ENCODE measurements at regions not wholly inside any gene's neighbourhood (a gene's known extent, or its start where the extent isn't known, plus 50 kb on each side); places are given as distances from the start of the nearest gene placed in this dataset.
A peak's percentile ranks its signal among the peaks of the same experiment; 100 is the strongest.
"Not testable (repeated sequence)": the region's sequence is repeated elsewhere in the genome, so short reads cannot be mapped to it uniquely, and the experiment has no call there.

DNA sequence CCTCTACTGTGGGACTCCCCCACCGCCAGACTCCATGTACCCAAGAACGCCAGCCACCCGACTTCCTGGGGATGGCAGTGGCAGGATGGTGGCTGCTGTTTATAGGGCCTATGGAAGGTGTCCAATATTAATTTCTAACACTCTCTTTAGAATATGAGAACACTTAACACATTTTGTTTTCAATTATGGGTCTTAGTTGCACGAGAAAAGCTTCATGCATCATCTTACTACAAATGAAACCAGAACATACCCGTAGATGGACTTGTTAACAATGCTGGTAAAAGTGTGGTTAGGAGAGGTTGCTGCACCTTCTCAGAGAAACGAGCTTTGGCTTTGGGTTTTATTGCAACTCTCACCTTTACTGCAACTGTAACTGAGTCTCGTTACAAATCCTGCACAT is 335.6 kb upstream of the ID2 start:
- Histone ChIP-seq H3K27ac (no peak overlapping the region), H3K4me3 (no peak overlapping the region), H3K36me3 (no peaks in the 10 kb centered on the region), H3K27me3 (no peaks in the 10 kb centered on the region), H3K4me1 (ENCODE audit: low read depth) (no peaks in the 10 kb centered on the region), H3K9me3 (ENCODE audit: low read depth) (no peaks in the 10 kb centered on the region)
- DNase-seq (ENCODE audit: low read depth in 1 of 2, low spot score in 1 of 2), result no peak
- TF ChIP-seq, protein P1, sequence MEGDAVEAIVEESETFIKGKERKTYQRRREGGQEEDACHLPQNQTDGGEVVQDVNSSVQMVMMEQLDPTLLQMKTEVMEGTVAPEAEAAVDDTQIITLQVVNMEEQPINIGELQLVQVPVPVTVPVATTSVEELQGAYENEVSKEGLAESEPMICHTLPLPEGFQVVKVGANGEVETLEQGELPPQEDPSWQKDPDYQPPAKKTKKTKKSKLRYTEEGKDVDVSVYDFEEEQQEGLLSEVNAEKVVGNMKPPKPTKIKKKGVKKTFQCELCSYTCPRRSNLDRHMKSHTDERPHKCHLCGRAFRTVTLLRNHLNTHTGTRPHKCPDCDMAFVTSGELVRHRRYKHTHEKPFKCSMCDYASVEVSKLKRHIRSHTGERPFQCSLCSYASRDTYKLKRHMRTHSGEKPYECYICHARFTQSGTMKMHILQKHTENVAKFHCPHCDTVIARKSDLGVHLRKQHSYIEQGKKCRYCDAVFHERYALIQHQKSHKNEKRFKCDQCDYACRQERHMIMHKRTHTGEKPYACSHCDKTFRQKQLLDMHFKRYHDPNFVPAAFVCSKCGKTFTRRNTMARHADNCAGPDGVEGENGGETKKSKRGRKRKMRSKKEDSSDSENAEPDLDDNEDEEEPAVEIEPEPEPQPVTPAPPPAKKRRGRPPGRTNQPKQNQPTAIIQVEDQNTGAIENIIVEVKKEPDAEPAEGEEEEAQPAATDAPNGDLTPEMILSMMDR (IDR thresholded peaks at IDR 0.05; ENCODE audit: low read depth, low read length), result no peak

DNA sequence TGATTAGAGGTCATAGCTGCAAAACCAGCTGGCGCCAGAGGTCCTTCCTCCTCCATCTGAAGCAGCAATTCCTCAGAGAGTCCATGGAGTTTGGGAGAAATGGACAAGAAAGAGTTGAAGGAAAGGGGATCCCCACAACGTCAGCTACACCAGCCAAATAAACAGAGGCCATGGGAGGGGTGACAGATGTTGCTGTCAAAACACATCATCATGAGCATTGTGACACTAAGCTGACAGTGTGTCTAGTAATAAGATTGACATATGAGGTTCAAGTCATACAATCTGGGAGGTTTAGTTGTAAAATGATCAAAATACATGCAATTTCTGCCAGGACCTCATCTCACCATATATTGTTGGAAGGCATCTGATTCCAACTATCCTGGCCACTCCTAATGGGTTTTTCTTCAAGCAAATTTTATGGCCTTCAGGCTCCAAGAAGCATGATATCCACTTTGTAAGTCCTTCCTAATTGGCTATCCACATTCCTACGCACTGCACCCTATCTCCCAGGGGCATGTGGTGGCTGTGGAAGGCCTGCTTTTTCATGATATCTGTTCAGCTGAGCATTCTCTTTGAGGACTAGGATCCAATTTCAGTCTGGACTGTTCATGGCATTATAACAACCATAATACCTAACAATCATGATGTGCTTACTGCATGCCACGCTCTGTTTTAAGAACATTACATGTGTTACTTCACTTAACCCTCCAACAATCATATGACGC is 335.0 kb upstream of the ID2 start:
- Histone ChIP-seq H3K27ac (no peak overlapping the region), H3K27me3 (no peaks in the 10 kb centered on the region), H3K36me3 (no peaks in the 10 kb centered on the region), H3K9me3 (ENCODE audit: low read depth) (no peaks in the 10 kb centered on the region), H3K4me1 (ENCODE audit: low read depth) (no peaks in the 10 kb centered on the region), H3K4me3 (no peak overlapping the region)
- no peak for DNase-seq (ENCODE audit: low read depth in 1 of 2, low spot score in 1 of 2)
- TF ChIP-seq, protein P1 (IDR thresholded peaks at IDR 0.05; ENCODE audit: low read depth, low read length), result no peak

DNA sequence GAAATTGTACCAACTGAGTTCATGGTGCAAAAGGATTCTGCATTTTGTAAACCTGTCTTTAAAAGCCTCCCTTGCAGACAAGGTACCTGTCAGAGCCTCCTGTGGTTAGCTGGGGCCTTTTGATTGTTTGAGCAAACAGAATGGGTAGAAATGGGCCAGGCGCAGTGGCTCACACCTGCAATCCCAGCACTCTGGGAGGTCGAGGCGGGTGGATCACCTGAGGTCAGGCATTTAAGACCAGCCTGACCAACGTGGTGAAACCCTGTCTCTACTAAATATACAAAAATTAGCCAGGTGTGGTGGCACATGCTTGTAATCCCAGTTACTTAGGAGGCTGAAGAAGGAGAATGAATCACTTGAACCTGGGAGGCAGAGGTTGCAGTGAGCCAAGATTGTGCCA is 332.9 kb upstream of the ID2 start:
- DNase-seq (ENCODE audit: low read depth in 1 of 2, low spot score in 1 of 2); H3K36me3 ChIP-seq; H3K27ac ChIP-seq; H3K4me1 ChIP-seq (ENCODE audit: low read depth); H3K9me3 ChIP-seq (ENCODE audit: low read depth); H3K27me3 ChIP-seq; H3K4me3 ChIP-seq: not testable (repeated sequence)

DNA sequence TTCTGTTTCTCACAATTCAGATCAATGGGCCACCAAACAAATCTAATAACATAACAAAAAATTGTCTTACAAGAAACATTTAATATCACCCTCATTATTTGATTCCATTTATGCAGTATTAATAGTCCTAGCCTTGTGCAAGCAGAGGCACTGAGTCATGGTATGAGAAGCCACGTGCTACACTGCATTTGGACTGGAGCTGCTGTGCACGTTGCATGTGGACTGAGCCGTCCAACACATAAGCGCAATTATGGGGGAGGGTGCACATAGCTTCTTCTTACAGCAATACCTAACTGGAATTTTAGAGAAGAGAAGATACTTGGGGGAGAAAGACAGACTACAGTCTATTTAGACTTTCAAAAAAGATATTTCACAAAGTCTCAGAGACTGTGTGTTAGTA is 329.6 kb upstream of the ID2 start:
- Histone ChIP-seq H3K4me3 (no peak overlapping the region), H3K27me3 (no peaks in the 10 kb centered on the region), H3K36me3 (no peaks in the 10 kb centered on the region), H3K27ac (no peak overlapping the region), H3K9me3 (ENCODE audit: low read depth) (no peaks in the 10 kb centered on the region), H3K4me1 (ENCODE audit: low read depth) (no peaks in the 10 kb centered on the region)
- peak in 1 of 2 donors; percentile 4 for DNase-seq (ENCODE audit: low read depth in 1 of 2, low spot score in 1 of 2)
- TF ChIP-seq, protein P1 (IDR thresholded peaks at IDR 0.05; ENCODE audit: low read depth, low read length), result no peak

DNA sequence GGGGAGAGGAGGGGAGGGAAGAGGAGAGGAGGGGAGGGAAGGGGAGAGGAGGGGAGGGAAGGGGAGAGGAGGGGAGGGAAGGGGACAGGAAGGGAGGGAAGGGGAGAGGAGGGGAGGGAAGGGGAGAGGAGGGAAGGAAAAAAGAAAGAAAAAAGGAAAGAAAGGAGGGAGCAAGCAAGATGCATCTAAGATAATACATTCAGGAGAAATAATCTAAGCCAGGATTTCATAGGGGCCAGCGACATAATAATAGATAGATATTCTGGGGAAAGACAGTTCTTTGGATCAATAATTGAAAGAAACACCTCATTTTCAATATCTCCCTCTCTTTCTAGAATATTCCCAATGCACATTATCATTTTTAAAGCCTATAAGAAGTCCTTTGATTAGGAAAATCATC is 328.9 kb upstream of the ID2 start:
- no peaks in the 10 kb centered on the region for H3K9me3 ChIP-seq (ENCODE audit: low read depth)
- no peak overlapping the region for H3K27ac ChIP-seq
- no peaks in the 10 kb centered on the region for H3K4me1 ChIP-seq (ENCODE audit: low read depth)
- H3K27me3 ChIP-seq, result no peaks in the 10 kb centered on the region
- H3K4me3 ChIP-seq, result no peak overlapping the region
- TF ChIP-seq, protein P1 (IDR thresholded peaks at IDR 0.05; ENCODE audit: low read depth, low read length), result no peak
- DNase-seq (ENCODE audit: low read depth in 1 of 2, low spot score in 1 of 2), result no peak
- no peaks in the 10 kb centered on the region for H3K36me3 ChIP-seq

DNA sequence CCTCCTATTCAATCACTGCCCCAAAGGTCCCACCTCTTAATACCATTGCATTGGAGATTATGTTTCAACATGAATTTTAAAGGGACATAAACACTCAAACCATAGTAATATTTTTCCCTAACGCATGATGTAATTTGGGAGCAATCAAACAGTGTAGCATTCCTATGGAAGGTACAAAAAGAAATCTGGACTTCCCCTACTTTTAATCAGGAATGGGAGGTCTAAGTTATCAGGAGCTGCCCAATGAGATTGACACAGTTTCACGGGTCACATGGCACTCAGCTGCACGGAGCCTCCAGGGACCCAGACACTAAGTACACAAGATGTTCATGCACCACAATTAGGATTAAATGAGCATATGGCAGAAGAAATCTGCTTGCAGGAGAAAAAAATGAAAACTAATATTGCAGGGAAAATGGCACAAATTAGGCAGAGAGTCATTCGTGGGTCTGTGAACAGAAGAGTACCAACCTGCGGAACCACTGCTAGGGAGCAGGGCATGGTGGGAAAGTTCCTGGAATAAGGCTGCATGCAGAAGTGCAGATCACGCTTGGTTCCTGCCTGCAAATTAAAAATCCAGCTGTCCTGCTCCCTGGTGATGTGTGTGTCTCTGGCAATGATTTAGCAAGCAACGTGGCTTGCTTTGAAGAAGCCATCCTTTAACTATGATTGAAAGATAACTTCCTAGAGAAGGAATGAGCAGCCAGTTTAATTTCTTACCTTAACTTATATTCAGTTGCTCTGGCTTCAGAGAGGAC is 326.6 kb upstream of the ID2 start:
- TF ChIP-seq, protein P1 (IDR thresholded peaks at IDR 0.05; ENCODE audit: low read depth, low read length), result no peak
- H3K9me3 ChIP-seq (ENCODE audit: low read depth), result no peaks in the 10 kb centered on the region
- no peak for DNase-seq (ENCODE audit: low read depth in 1 of 2, low spot score in 1 of 2)

More for the DNA sequence above, 326.6 kb upstream of the ID2 start:
- Histone ChIP-seq H3K4me3 (no peak overlapping the region), H3K36me3 (no peaks in the 10 kb centered on the region), H3K4me1 (ENCODE audit: low read depth) (no peaks in the 10 kb centered on the region), H3K27me3 (no peaks in the 10 kb centered on the region), H3K27ac (no peak overlapping the region)
